ENCODE measurements at regions not wholly inside any gene's neighbourhood (a gene's known extent, or its start where the extent isn't known, plus 50 kb on each side); places are given as distances from the start of the nearest gene placed in this dataset.
"Not testable (repeated sequence)": the region's sequence is repeated elsewhere in the genome, so short reads cannot be mapped to it uniquely, and the experiment has no call there.

GRCh38 chr17:72380120-72380519 lies 259.3 kb downstream of the SOX9 start:
- no peak overlapping the region for H3K27ac ChIP-seq (ENCODE audit: low read depth, low read length)
- POLR2A ChIA-PET (ENCODE audit: partially characterized antibody): interaction anchor here (0.7 kb wide), 1 partner anchor 18 kb away, joined by 3 read pairs; no protein-coding TSS in a partner anchor
- intact Hi-C loops (cut with micrococcal nuclease): no loop called here

GRCh38 chr17:72380737-72381136 lies 259.9 kb downstream of the SOX9 start:
- Histone ChIP-seq H3K36me3 (ENCODE audit: insufficient read depth, low read length) (no peaks in the 10 kb centered on the region), H3K4me1 (ENCODE audit: insufficient read depth, low read length) (no peaks in the 10 kb centered on the region), H3K27me3 (ENCODE audit: insufficient read depth, low read length) (no peaks in the 10 kb centered on the region), H3K27ac (ENCODE audit: low read depth, low read length) (no peak overlapping the region), H3K9me3 (ENCODE audit: control insufficient read depth in 1 of 2, low read length in 2 of 2) (no peaks in the 10 kb centered on the region), H3K4me3 (ENCODE audit: low read length in 2 of 2) (no peak overlapping the region)
- intact Hi-C loops (cut with micrococcal nuclease): no loop called here
- Mint-ChIP-seq H3K4me1 (no peaks in the 10 kb centered on the region), H3K9me3 (peaks cover 0 to 2% (median 0%) of the 10 kb centered on the region in 8 donors), H3K36me3 (no peaks in the 10 kb centered on the region), H3K27me3 (peaks cover 0 to 6% of the 10 kb centered on the region in 2 donors), H3K4me3 (no peak overlapping the region), H3K27ac (no peak overlapping the region)
- CTCF ChIA-PET (ENCODE audit: partially characterized antibody): no interaction called here
- POLR2A ChIA-PET (ENCODE audit: partially characterized antibody): no interaction called here
- DNase-seq: no peak

More at GRCh38 chr17:72380120-72380519, 259.3 kb downstream of the SOX9 start:
- DNase-seq: no peak
- CTCF ChIA-PET (ENCODE audit: partially characterized antibody): no interaction called here
- Histone ChIP-seq H3K4me3 (ENCODE audit: low read length in 2 of 2) (no peak overlapping the region), H3K9me3 (ENCODE audit: control insufficient read depth in 1 of 2, low read length in 2 of 2) (no peaks in the 10 kb centered on the region), H3K36me3 (ENCODE audit: insufficient read depth, low read length) (no peaks in the 10 kb centered on the region), H3K4me1 (ENCODE audit: insufficient read depth, low read length) (no peaks in the 10 kb centered on the region), H3K27me3 (ENCODE audit: insufficient read depth, low read length) (no peaks in the 10 kb centered on the region)
- Mint-ChIP-seq H3K36me3 (no peaks in the 10 kb centered on the region), H3K27me3 (peaks cover 0 to 6% of the 10 kb centered on the region in 2 donors), H3K27ac (no peak overlapping the region), H3K9me3 (peaks cover 0 to 2% (median 0%) of the 10 kb centered on the region in 8 donors), H3K4me3 (no peak overlapping the region), H3K4me1 (no peaks in the 10 kb centered on the region)

DNA sequence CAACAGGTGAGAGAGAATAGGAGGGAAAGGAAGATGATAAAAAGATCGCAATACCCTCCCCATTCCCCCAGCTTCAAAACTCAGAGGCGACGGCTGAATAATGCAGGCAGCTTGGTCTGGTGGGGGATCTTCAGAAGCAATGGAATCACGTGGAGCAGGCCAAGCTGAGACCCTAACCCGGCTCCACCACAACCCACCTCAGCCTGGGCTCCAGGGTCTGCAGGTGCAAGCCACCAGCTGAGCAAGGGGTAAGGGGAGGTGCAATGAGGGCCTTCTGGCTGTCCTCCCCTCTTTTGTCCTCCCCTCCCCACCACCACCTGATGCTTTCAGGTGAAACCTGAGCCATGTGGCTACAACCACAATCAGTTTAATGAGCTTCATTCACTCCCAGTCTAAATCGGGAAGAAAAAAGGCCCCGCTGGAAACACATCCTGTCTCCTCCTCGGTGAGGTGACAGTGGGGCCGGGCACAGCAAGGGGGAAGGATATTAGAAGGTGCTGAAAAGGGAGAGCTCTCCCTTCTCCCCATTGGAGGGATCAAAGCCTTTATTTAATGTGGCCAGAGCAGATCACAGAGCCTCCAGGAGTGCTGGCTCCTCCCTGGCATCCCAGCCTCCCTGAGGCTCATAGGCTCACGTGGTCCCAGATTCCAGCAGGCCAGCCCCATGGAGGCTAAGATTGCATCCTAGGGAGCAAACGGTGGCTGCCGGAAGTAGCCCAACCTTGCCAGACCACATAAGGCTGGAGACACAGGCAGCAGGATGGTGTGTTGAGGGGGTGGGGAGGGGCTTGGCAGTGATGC lies 261.0 kb downstream of the SOX9 start:
- no peak overlapping the region for H3K4me3 ChIP-seq (ENCODE audit: low read length in 2 of 2)
- CTCF ChIA-PET (ENCODE audit: partially characterized antibody): no interaction called here
- intact Hi-C loops (cut with micrococcal nuclease): no loop called here

DNA sequence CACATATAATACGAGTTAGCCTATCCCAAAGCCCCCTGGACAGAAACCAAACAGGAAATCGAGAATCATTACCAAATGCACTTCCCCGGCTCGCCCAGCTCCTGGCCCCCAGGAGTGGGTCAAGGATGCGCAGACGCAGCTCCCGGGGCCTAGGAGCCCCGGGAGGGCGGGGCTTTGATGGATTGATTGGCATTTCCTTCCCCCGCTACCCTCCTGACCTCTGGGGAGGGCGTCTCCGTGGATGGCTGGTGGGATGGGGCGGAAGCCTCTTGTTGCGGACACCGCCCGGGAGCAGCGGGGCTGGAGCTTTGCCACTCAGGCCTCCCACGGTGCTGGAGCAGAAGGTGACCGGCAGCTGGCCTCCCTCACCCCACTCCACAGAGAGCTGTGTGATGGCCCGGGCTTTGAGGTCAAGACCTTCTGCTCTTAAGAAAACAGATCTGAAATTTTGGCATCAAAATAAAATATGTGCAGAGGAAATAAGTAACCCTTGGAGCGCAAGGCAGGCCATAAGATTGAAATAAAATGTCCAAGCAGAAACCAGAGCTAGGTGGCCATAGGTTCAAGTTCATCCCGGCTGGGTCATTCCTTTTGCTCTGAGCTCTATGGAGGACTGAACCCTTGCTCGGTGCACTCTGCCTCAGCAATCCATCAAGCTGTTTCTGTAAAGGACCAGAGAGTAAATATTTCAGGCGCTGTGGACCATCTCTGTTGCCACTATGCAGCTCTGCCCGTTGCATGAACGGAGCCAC lies 262.3 kb downstream of the SOX9 start:
- no peak overlapping the region for H3K4me3 ChIP-seq (ENCODE audit: low read length in 2 of 2)
- H3K36me3 Mint-ChIP-seq: no peaks in the 10 kb centered on the region
- H3K4me1 Mint-ChIP-seq: no peaks in the 10 kb centered on the region
- no peak overlapping the region for H3K27ac ChIP-seq (ENCODE audit: low read depth, low read length)
- no peak for DNase-seq
- CTCF ChIA-PET (ENCODE audit: partially characterized antibody): interaction anchor here (1.1 kb wide), 1 partner anchor 10 kb away, joined by 3 read pairs; no protein-coding TSS in a partner anchor
- no peaks in the 10 kb centered on the region for H3K4me1 ChIP-seq (ENCODE audit: insufficient read depth, low read length)
- no peaks in the 10 kb centered on the region for H3K9me3 ChIP-seq (ENCODE audit: control insufficient read depth in 1 of 2, low read length in 2 of 2)
- H3K27me3 Mint-ChIP-seq: peaks cover 0 to 6% of the 10 kb centered on the region in 2 donors
- POLR2A ChIA-PET (ENCODE audit: partially characterized antibody): no interaction called here
- H3K9me3 Mint-ChIP-seq: peaks cover 0 to 2% (median 0%) of the 10 kb centered on the region in 8 donors
- intact Hi-C loops (cut with micrococcal nuclease): no loop called here
- H3K36me3 ChIP-seq (ENCODE audit: insufficient read depth, low read length): no peaks in the 10 kb centered on the region
- no peak overlapping the region for H3K27ac Mint-ChIP-seq
- no peak overlapping the region for H3K4me3 Mint-ChIP-seq
- H3K27me3 ChIP-seq (ENCODE audit: insufficient read depth, low read length): no peaks in the 10 kb centered on the region

More for the DNA sequence above, 261.0 kb downstream of the SOX9 start:
- Mint-ChIP-seq H3K27ac (no peak overlapping the region), H3K36me3 (no peaks in the 10 kb centered on the region), H3K4me1 (no peaks in the 10 kb centered on the region), H3K27me3 (peaks cover 0 to 6% of the 10 kb centered on the region in 2 donors), H3K9me3 (peaks cover 0 to 2% (median 0%) of the 10 kb centered on the region in 8 donors), H3K4me3 (no peak overlapping the region)
- DNase-seq: no peak
- POLR2A ChIA-PET (ENCODE audit: partially characterized antibody): no interaction called here
- no peaks in the 10 kb centered on the region for H3K36me3 ChIP-seq (ENCODE audit: insufficient read depth, low read length)
- no peaks in the 10 kb centered on the region for H3K27me3 ChIP-seq (ENCODE audit: insufficient read depth, low read length)
- H3K27ac ChIP-seq (ENCODE audit: low read depth, low read length): no peak overlapping the region
- H3K9me3 ChIP-seq (ENCODE audit: control insufficient read depth in 1 of 2, low read length in 2 of 2): no peaks in the 10 kb centered on the region
- no peaks in the 10 kb centered on the region for H3K4me1 ChIP-seq (ENCODE audit: insufficient read depth, low read length)

GRCh38 chr17:72385475-72385874 lies 264.7 kb downstream of the SOX9 start:
- H3K4me3 Mint-ChIP-seq: no peak overlapping the region
- Histone ChIP-seq H3K27me3 (ENCODE audit: insufficient read depth, low read length) (no peaks in the 10 kb centered on the region), H3K9me3 (ENCODE audit: control insufficient read depth in 1 of 2, low read length in 2 of 2) (no peaks in the 10 kb centered on the region), H3K27ac (ENCODE audit: low read depth, low read length) (no peak overlapping the region), H3K4me3 (ENCODE audit: low read length in 2 of 2) (no peak overlapping the region), H3K4me1 (ENCODE audit: insufficient read depth, low read length) (no peaks in the 10 kb centered on the region), H3K36me3 (ENCODE audit: insufficient read depth, low read length) (no peaks in the 10 kb centered on the region)
- H3K9me3 Mint-ChIP-seq: peaks cover 0 to 2% (median 0%) of the 10 kb centered on the region in 8 donors
- no peak overlapping the region for H3K27ac Mint-ChIP-seq
- no peaks in the 10 kb centered on the region for H3K4me1 Mint-ChIP-seq
- H3K36me3 Mint-ChIP-seq: no peaks in the 10 kb centered on the region
- peaks cover 0 to 5% of the 10 kb centered on the region in 2 donors for H3K27me3 Mint-ChIP-seq
- POLR2A ChIA-PET (ENCODE audit: partially characterized antibody): no interaction called here
- CTCF ChIA-PET (ENCODE audit: partially characterized antibody): no interaction called here
- intact Hi-C loops (cut with micrococcal nuclease): no loop called here
- no peak for DNase-seq

GRCh38 chr17:72386173-72386572 lies 265.4 kb downstream of the SOX9 start:
- H3K27ac ChIP-seq (ENCODE audit: low read depth, low read length); H3K9me3 ChIP-seq (ENCODE audit: control insufficient read depth in 1 of 2, low read length in 2 of 2); H3K27me3 Mint-ChIP-seq; H3K27me3 ChIP-seq (ENCODE audit: insufficient read depth, low read length); H3K27ac Mint-ChIP-seq; H3K4me3 ChIP-seq (ENCODE audit: low read length in 2 of 2); H3K36me3 Mint-ChIP-seq; H3K36me3 ChIP-seq (ENCODE audit: insufficient read depth, low read length); DNase-seq; POLR2A ChIA-PET (ENCODE audit: partially characterized antibody); H3K4me3 Mint-ChIP-seq; H3K4me1 Mint-ChIP-seq; CTCF ChIA-PET (ENCODE audit: partially characterized antibody); H3K9me3 Mint-ChIP-seq; intact Hi-C loops (cut with micrococcal nuclease); H3K4me1 ChIP-seq (ENCODE audit: insufficient read depth, low read length): not testable (repeated sequence)

GRCh38 chr17:72386619-72387237 lies 265.9 kb downstream of the SOX9 start:
- intact Hi-C loops (cut with micrococcal nuclease): no loop called here

More at GRCh38 chr17:72386619-72387237, 265.9 kb downstream of the SOX9 start:
- Mint-ChIP-seq H3K27me3 (peaks cover 0 to 4% of the 10 kb centered on the region in 2 donors), H3K4me1 (no peaks in the 10 kb centered on the region), H3K36me3 (no peaks in the 10 kb centered on the region), H3K9me3 (peaks cover 0 to 2% (median 0%) of the 10 kb centered on the region in 8 donors), H3K27ac (peak overlapping the region in 1 of 7 donors; percentile 40), H3K4me3 (no peak overlapping the region)
- Histone ChIP-seq H3K4me1 (ENCODE audit: insufficient read depth, low read length) (no peaks in the 10 kb centered on the region), H3K27me3 (ENCODE audit: insufficient read depth, low read length) (no peaks in the 10 kb centered on the region), H3K9me3 (ENCODE audit: control insufficient read depth in 1 of 2, low read length in 2 of 2) (no peaks in the 10 kb centered on the region), H3K4me3 (ENCODE audit: low read length in 2 of 2) (no peak overlapping the region), H3K27ac (ENCODE audit: low read depth, low read length) (no peak overlapping the region), H3K36me3 (ENCODE audit: insufficient read depth, low read length) (no peaks in the 10 kb centered on the region)
- DNase-seq: no peak
- ChIA-PET POLR2A (ENCODE audit: partially characterized antibody) (no interaction called here), CTCF (ENCODE audit: partially characterized antibody) (no interaction called here)

All from CD4-positive, alpha-beta memory T cell (primary cell).